CD4-positive, alpha-beta memory T cell (primary cell): ENCODE measurements at regions not wholly inside any gene's neighbourhood (a gene's known extent, or its start where the extent isn't known, plus 50 kb on each side); places are given as distances from the start of the nearest gene placed in this dataset.

Source experiments
- CTCF ChIA-PET: fragments of 350-600 bp; sonication (Branson Sonifier 250); formaldehyde crosslinking; loops from one replicate; lab custom pipeline; 2021; ENCODE audit warnings: inconsistent platforms; ENCODE audit not compliant: partially characterized antibody; lab: Charles Lee
- POLR2A ChIA-PET: fragments of 350-600 bp; sonication (Branson Sonifier 250); formaldehyde crosslinking; loops from one replicate; lab custom pipeline; 2021; ENCODE audit not compliant: partially characterized antibody; lab: Charles Lee
- DNase-seq, 5 donors: peaks; one replicate each; pipeline versions ENCODE4 v3.0.0 to v3.0.0-alpha.2; 2020 to 2022; ENCODE audit warnings: mixed read lengths in 1 of 5
- H3K27ac ChIP-seq: one replicate; pipeline ENCODE4 v1.7.0; 2013; ENCODE audit warnings: low read depth, low read length
- H3K27me3 ChIP-seq: 2 replicates; pipeline ENCODE4 v1.7.0; 2013; ENCODE audit warnings: mild to moderate bottlenecking, low read length, moderate library complexity; ENCODE audit not compliant: insufficient read depth
- H3K36me3 ChIP-seq: 2 replicates; pipeline ENCODE4 v1.7.0; 2013; ENCODE audit warnings: mild to moderate bottlenecking, low read length, moderate library complexity; ENCODE audit not compliant: insufficient read depth
- H3K4me1 ChIP-seq: 2 replicates; pipeline ENCODE4 v1.7.0; 2013; ENCODE audit warnings: mild to moderate bottlenecking, low read length, moderate library complexity; ENCODE audit not compliant: insufficient read depth
- H3K4me3 ChIP-seq, 2 donors: one replicate each; pipeline ENCODE4 v1.7.0; 2013; ENCODE audit warnings: low read length in 2 of 2, mild to moderate bottlenecking in 1 of 2
- H3K9me3 ChIP-seq, 2 donors: one replicate each; pipeline ENCODE4 v1.7.0; 2013; ENCODE audit warnings: low read length in 2 of 2, control low read depth in 1 of 2; ENCODE audit not compliant: control insufficient read depth in 1 of 2
- H3K27ac Mint-ChIP-seq, 7 donors: one replicate each; pipeline ENCODE4 v1.8.0; 2020 to 2021; ENCODE audit warnings: mixed read lengths in 7 of 7, mild to moderate bottlenecking in 6 of 7, inconsistent platforms in 3 of 7, moderate library complexity in 3 of 7
- H3K27me3 Mint-ChIP-seq, 2 donors: one replicate each; pipeline ENCODE4 v1.8.0; 2020 to 2021; ENCODE audit warnings: mixed read lengths in 2 of 2
- H3K36me3 Mint-ChIP-seq, 2 donors: one replicate each; pipeline ENCODE4 v1.8.0; 2020 to 2021; ENCODE audit warnings: mixed read lengths in 2 of 2, inconsistent platforms in 1 of 2, mild to moderate bottlenecking in 1 of 2
- H3K4me1 Mint-ChIP-seq, 4 donors: one replicate each; pipeline ENCODE4 v1.8.0; 2020 to 2021; ENCODE audit warnings: mixed read lengths in 4 of 4, mild to moderate bottlenecking in 1 of 4
- H3K4me3 Mint-ChIP-seq, 8 donors: one replicate each; pipeline ENCODE4 v1.8.0; 2020 to 2021; ENCODE audit warnings: mixed read lengths in 8 of 8, mild to moderate bottlenecking in 7 of 8, moderate library complexity in 6 of 8, inconsistent platforms in 3 of 8
- H3K9me3 Mint-ChIP-seq, 8 donors: one replicate each; pipeline ENCODE4 v1.8.0; 2020 to 2021; ENCODE audit warnings: mixed read lengths in 8 of 8, mild to moderate bottlenecking in 5 of 8, inconsistent platforms in 3 of 8, moderate library complexity in 1 of 8
- intact Hi-C: fragments of 100-400 bp; cut with micrococcal nuclease; formaldehyde crosslinking; loops from one replicate; pipeline ENCODE4 v1.15.1; 2023

DNA sequence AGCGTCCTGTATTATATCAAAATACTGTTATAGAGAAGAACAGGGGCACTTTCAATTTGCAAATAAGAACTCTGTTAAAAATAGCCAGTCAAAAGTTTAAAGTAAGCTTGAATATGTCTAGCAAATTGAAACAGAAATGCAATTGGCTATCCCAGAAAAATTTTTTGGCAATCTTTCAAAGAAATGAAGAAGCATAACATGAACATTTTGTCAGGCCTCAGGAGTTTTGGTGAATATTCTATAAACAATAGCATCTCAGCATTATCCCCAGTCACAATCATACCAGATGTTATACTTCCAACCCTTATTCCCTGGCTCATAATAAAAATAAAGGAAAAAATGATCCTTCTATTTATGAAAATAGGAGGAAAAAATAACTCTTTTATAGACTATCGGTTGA, 252.4 kb downstream of the GRB14 start:
- H3K36me3 ChIP-seq = no peaks in the 10 kb centered on the region
- no peak overlapping the region for H3K27ac Mint-ChIP-seq
- intact Hi-C loops = no loop called here
- POLR2A ChIA-PET = no interaction called here
- no peaks in the 10 kb centered on the region for H3K27me3 Mint-ChIP-seq
- peaks cover 0 to 17% (median 4%) of the 10 kb centered on the region in 8 donors for H3K9me3 Mint-ChIP-seq
- DNase-seq = no peak
- CTCF ChIA-PET = no interaction called here
- no peaks in the 10 kb centered on the region for H3K4me1 ChIP-seq
- no peaks in the 10 kb centered on the region for H3K9me3 ChIP-seq
- H3K4me1 Mint-ChIP-seq = no peaks in the 10 kb centered on the region
- no peaks in the 10 kb centered on the region for H3K27me3 ChIP-seq
- H3K4me3 Mint-ChIP-seq = no peak overlapping the region
- H3K4me3 ChIP-seq = no peak overlapping the region
- no peak overlapping the region for H3K27ac ChIP-seq
- no peaks in the 10 kb centered on the region for H3K36me3 Mint-ChIP-seq

DNA sequence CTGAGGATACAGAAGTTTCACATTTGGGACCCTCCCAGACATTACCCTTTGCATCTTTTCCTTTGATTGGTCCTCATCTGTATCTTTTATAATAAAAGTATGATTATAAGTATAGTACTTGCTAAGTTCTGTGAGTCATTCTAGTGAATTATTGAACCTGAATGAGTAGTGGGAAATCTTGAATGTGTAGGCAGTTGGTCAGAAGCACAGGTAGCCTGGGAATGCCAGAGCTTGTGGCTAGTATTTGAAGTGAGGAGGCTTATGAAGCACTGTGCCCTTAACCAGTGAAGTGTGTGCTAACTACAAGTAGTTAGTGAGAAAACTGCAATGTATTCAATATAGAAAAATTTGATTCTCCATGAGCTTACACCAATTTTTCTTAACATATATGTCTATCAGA, 257.6 kb downstream of the GRB14 start:
- ChIA-PET CTCF (no interaction called here), POLR2A (no interaction called here)
- H3K27ac Mint-ChIP-seq = no peak overlapping the region
- no peaks in the 10 kb centered on the region for H3K36me3 ChIP-seq
- H3K4me3 Mint-ChIP-seq = no peak overlapping the region
- H3K4me1 Mint-ChIP-seq = no peaks in the 10 kb centered on the region
- intact Hi-C loops = no loop called here
- H3K4me3 ChIP-seq = no peak overlapping the region
- DNase-seq = no peak
- peaks cover 0 to 18% (median 5%) of the 10 kb centered on the region in 8 donors for H3K9me3 Mint-ChIP-seq
- H3K27ac ChIP-seq = no peak overlapping the region
- no peaks in the 10 kb centered on the region for H3K27me3 ChIP-seq
- no peaks in the 10 kb centered on the region for H3K36me3 Mint-ChIP-seq
- H3K4me1 ChIP-seq = no peaks in the 10 kb centered on the region
- no peaks in the 10 kb centered on the region for H3K9me3 ChIP-seq
- no peaks in the 10 kb centered on the region for H3K27me3 Mint-ChIP-seq

DNA sequence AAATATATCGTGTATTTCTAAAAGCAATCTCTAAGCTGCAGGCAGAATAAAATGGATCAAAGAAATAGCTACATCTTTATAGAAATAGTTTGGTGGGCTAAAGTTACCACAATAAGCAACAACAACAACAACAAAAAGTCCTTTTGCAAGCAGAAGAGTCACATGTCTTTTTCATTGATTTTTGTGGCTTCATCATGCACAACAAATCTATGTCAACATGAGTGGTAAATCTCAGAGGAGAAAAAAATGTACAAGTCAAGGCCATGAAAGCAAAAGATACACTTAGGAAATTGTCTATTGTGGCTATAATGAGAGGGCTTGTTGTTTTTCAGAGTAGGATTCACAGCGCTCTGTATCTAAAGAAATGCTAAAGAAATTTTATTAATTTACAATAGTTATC, 269.7 kb downstream of the GRB14 start:
- Mint-ChIP-seq H3K4me3 (no peak overlapping the region), H3K4me1 (no peaks in the 10 kb centered on the region), H3K36me3 (no peaks in the 10 kb centered on the region), H3K9me3 (peaks cover 0 to 14% (median 3%) of the 10 kb centered on the region in 8 donors), H3K27me3 (no peaks in the 10 kb centered on the region), H3K27ac (no peak overlapping the region)
- ChIA-PET CTCF (no interaction called here), POLR2A (no interaction called here)
- Histone ChIP-seq H3K4me1 (no peaks in the 10 kb centered on the region), H3K4me3 (no peak overlapping the region), H3K27ac (no peak overlapping the region), H3K9me3 (no peaks in the 10 kb centered on the region), H3K36me3 (no peaks in the 10 kb centered on the region), H3K27me3 (no peaks in the 10 kb centered on the region)
- no peak for DNase-seq
- intact Hi-C loops = no loop called here

DNA sequence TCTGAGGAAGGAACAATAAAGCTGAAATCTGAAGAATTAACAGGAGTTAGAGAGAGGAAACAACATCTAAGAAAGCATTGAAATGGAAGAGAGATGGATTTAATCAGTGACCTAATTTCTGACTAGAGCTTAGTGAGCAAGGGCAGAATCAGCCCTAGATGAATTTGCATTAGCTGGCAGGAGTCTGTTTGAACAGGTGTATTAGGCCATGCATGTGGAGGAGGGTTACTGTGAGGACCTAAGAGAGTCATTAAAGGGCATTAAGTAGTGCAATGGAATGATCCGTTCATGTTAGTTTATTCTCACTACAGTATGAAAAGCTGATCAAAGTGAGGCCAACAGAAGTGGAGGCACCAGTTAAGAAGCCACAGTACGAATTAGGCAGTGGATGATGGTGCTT, 285.3 kb downstream of the GRB14 start:
- no peak for DNase-seq
- intact Hi-C loops = no loop called here
- H3K27me3 ChIP-seq = no peaks in the 10 kb centered on the region
- Mint-ChIP-seq H3K4me3 (no peak overlapping the region), H3K27me3 (no peaks in the 10 kb centered on the region), H3K27ac (no peak overlapping the region), H3K9me3 (peaks cover 0 to 13% (median 4%) of the 10 kb centered on the region in 8 donors), H3K4me1 (no peaks in the 10 kb centered on the region), H3K36me3 (no peaks in the 10 kb centered on the region)
- no peaks in the 10 kb centered on the region for H3K4me1 ChIP-seq
- H3K36me3 ChIP-seq = no peaks in the 10 kb centered on the region
- POLR2A ChIA-PET = no interaction called here
- no peak overlapping the region for H3K27ac ChIP-seq
- H3K4me3 ChIP-seq = no peak overlapping the region
- CTCF ChIA-PET = no interaction called here
- H3K9me3 ChIP-seq = no peaks in the 10 kb centered on the region

GRCh38 chr2:164335128-164335527, 286.2 kb downstream of the GRB14 start:
- POLR2A ChIA-PET = no interaction called here
- Mint-ChIP-seq H3K9me3 (peaks cover 0 to 13% (median 3%) of the 10 kb centered on the region in 8 donors), H3K27ac (no peak overlapping the region), H3K27me3 (no peaks in the 10 kb centered on the region), H3K4me3 (no peak overlapping the region), H3K4me1 (no peaks in the 10 kb centered on the region), H3K36me3 (no peaks in the 10 kb centered on the region)
- CTCF ChIA-PET = no interaction called here
- DNase-seq = no peak
- no peak overlapping the region for H3K4me3 ChIP-seq
- no peaks in the 10 kb centered on the region for H3K4me1 ChIP-seq
- intact Hi-C loops = no loop called here
- H3K36me3 ChIP-seq = no peaks in the 10 kb centered on the region
- H3K27ac ChIP-seq = no peak overlapping the region
- H3K27me3 ChIP-seq = no peaks in the 10 kb centered on the region
- no peaks in the 10 kb centered on the region for H3K9me3 ChIP-seq

GRCh38 chr2:164328310-164328709, 293.0 kb downstream of the GRB14 start:
- POLR2A ChIA-PET = no interaction called here
- no peaks in the 10 kb centered on the region for H3K9me3 ChIP-seq
- no peak for DNase-seq
- no peaks in the 10 kb centered on the region for H3K36me3 Mint-ChIP-seq
- H3K4me3 ChIP-seq = no peak overlapping the region
- peaks cover 3 to 28% (median 11%) of the 10 kb centered on the region in 8 donors for H3K9me3 Mint-ChIP-seq
- no peak overlapping the region for H3K4me3 Mint-ChIP-seq
- H3K4me1 ChIP-seq = no peaks in the 10 kb centered on the region
- H3K27me3 Mint-ChIP-seq = no peaks in the 10 kb centered on the region
- no peak overlapping the region for H3K27ac Mint-ChIP-seq
- intact Hi-C loops = no loop called here
- no peaks in the 10 kb centered on the region for H3K4me1 Mint-ChIP-seq
- H3K27ac ChIP-seq = no peak overlapping the region
- H3K27me3 ChIP-seq = no peaks in the 10 kb centered on the region
- H3K36me3 ChIP-seq = no peaks in the 10 kb centered on the region
- CTCF ChIA-PET = no interaction called here

DNA sequence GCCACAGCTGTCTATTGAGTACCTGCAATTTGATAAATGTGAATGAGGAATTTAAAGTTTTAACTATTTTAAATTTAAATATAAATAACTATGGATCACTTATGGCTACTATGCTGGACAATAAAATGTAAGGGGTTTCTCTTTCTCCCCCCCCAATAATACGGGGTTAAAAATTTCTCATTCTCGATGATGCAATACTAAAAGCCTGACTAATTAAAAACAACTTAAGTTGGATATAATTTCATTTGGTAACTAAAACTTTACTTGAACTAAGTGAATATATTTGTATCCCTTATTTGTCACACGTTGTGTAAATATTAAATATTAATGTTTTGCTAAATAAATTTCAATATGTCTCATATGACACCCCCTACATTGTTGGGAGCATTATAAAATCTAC, 297.3 kb downstream of the GRB14 start:
- Mint-ChIP-seq H3K36me3 (no peaks in the 10 kb centered on the region), H3K27me3 (no peaks in the 10 kb centered on the region), H3K27ac (no peak overlapping the region), H3K4me1 (no peaks in the 10 kb centered on the region), H3K4me3 (no peak overlapping the region), H3K9me3 (peaks cover 5 to 40% (median 16%) of the 10 kb centered on the region in 8 donors)
- no peaks in the 10 kb centered on the region for H3K4me1 ChIP-seq
- CTCF ChIA-PET = no interaction called here
- no peak for DNase-seq
- no peaks in the 10 kb centered on the region for H3K27me3 ChIP-seq
- POLR2A ChIA-PET = no interaction called here
- no peak overlapping the region for H3K4me3 ChIP-seq
- H3K27ac ChIP-seq = no peak overlapping the region
- intact Hi-C loops = no loop called here
- H3K36me3 ChIP-seq = no peaks in the 10 kb centered on the region
- H3K9me3 ChIP-seq = peaks cover 0 to 4% of the 10 kb centered on the region in 2 donors

DNA sequence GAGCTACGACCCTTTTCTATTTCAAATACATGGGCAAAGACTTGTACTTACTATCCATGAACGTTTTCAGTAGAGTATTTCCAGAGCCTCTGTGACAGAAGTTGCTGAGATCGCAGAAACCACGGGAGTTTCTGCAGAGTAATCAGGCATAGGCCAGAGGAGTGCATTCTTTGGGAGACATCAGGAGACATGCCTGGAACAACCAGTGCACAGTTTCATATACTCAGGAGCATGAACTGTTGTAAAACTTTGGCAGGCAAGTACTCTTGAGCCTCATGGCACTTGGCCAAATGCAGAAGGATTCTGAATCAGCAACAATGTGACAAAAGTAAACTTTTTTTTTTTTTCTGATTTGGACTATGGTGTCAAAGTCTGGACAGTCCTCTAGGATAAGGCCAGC, 307.1 kb downstream of the GRB14 start:
- no peak overlapping the region for H3K27ac Mint-ChIP-seq
- H3K4me3 Mint-ChIP-seq = no peak overlapping the region
- no peaks in the 10 kb centered on the region for H3K4me1 ChIP-seq
- POLR2A ChIA-PET = no interaction called here
- H3K9me3 ChIP-seq = no peaks in the 10 kb centered on the region
- CTCF ChIA-PET = no interaction called here
- H3K36me3 Mint-ChIP-seq = no peaks in the 10 kb centered on the region
- no peaks in the 10 kb centered on the region for H3K27me3 Mint-ChIP-seq
- no peak overlapping the region for H3K27ac ChIP-seq
- H3K4me1 Mint-ChIP-seq = no peaks in the 10 kb centered on the region
- peaks cover 0 to 14% (median 2%) of the 10 kb centered on the region in 8 donors for H3K9me3 Mint-ChIP-seq
- no peak for DNase-seq
- no peaks in the 10 kb centered on the region for H3K36me3 ChIP-seq
- intact Hi-C loops = no loop called here
- H3K4me3 ChIP-seq = no peak overlapping the region
- no peaks in the 10 kb centered on the region for H3K27me3 ChIP-seq
